ENCODE measurements at regions not wholly inside any gene's neighbourhood (a gene's known extent, or its start where the extent isn't known, plus 50 kb on each side); places are given as distances from the start of the nearest gene placed in this dataset.
"Not testable (repeated sequence)": the region's sequence is repeated elsewhere in the genome, so short reads cannot be mapped to it uniquely, and the experiment has no call there.

- TF ChIP-seq NR3C1 (IDR thresholded peaks at IDR 0.05) (no peak), GATA3 (IDR thresholded peaks at IDR 0.05; ENCODE audit: borderline replicate concordance) (no peak), CHD2 (IDR thresholded peaks at IDR 0.05; ENCODE audit: low read length, partially characterized antibody) (no peak), TFCP2L1 (CRISPR knock-in tag; IDR thresholded peaks at IDR 0.05) (no peak)
- TF ChIP-seq, protein P1, sequence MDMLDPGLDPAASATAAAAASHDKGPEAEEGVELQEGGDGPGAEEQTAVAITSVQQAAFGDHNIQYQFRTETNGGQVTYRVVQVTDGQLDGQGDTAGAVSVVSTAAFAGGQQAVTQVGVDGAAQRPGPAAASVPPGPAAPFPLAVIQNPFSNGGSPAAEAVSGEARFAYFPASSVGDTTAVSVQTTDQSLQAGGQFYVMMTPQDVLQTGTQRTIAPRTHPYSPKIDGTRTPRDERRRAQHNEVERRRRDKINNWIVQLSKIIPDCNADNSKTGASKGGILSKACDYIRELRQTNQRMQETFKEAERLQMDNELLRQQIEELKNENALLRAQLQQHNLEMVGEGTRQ (IDR thresholded peaks at IDR 0.05), result no peak
- CTCF ChIA-PET, result interaction anchor here (0.9 to 2.6 kb wide), 3 partner anchors 36 to 72 kb away, joined by 3 to 9 read pairs (median 5); no protein-coding TSS in a partner anchor
Observed at GRCh38 chr9:92206488-92206887, 87.0 kb downstream of the IARS1 start.

DNA sequence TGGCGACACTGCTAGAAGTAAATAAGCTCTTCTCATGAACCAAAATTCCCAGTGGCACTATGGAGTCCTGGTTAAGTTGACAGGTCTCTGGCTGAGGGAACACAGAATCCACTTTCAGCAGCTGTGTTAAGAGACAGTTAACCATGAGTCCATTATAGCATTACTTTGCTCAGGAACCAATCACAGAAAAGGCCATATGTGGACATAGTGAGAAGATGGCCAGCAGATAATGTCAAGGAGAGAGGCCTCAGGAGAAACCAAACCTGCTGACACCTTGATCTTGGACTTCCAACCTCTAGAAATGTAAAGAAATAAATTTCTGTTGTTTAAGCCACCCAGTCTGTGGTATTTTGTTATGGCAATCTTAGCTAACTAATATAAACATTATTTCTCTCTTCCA is 88.7 kb upstream of the SPTLC1 start:
- H3K4me2 ChIP-seq; FAIRE-seq; DNase-seq (ENCODE audit: low read depth in 1 of 2, low spot score in 1 of 2); H3K9me3 ChIP-seq; H3K4me3 ChIP-seq; H3K4me1 ChIP-seq; H3K27ac ChIP-seq; POLR2A ChIA-PET: not testable (repeated sequence)
- WGBS (ENCODE audit: missing lambda C conversion rate), result 94% methylated on average over 1 of the region's 1 CpG
- CTCF ChIA-PET, result interaction anchor here (1.4 to 1.7 kb wide), 3 partner anchors 32 to 69 kb away, joined by 3 to 12 read pairs (median 3); no protein-coding TSS in a partner anchor
- ATAC-seq, result peak; percentile 39 to 57; a peak in 5 of 6 replicates

More at GRCh38 chr9:92206488-92206887, 87.0 kb downstream of the IARS1 start:
- H3K4me1 ChIP-seq, result no peaks in the 10 kb centered on the region
- no peak overlapping the region for H3K4me2 ChIP-seq
- POLR2A ChIA-PET, result interaction anchor here (0.9 kb wide), 1 partner anchor 59 kb away, joined by 3 read pairs; no protein-coding TSS in a partner anchor
- H3K27ac ChIP-seq, result no peak overlapping the region
- ATAC-seq (peak; percentile 52 to 77), DNase-seq (ENCODE audit: low read depth in 1 of 2, low spot score in 1 of 2) (no peak), FAIRE-seq (no peak)
- H3K4me3 ChIP-seq, result no peak overlapping the region
- WGBS (ENCODE audit: missing lambda C conversion rate), result 96% methylated on average over 1 of the region's 1 CpG
- H3K9me3 ChIP-seq, result no peaks in the 10 kb centered on the region

GRCh38 chr9:92198237-92198636 is 83.0 kb upstream of the SPTLC1 start:
- peaks cover 28% of the 10 kb centered on the region for H3K9me3 ChIP-seq
- DNase-seq (ENCODE audit: low read depth in 1 of 2, low spot score in 1 of 2); H3K4me2 ChIP-seq; H3K4me1 ChIP-seq; ATAC-seq; POLR2A ChIA-PET; H3K27ac ChIP-seq; H3K4me3 ChIP-seq: not testable (repeated sequence)
- peak; percentile 67 for FAIRE-seq
- CTCF ChIA-PET, result interaction anchor here (1.1 kb wide), 1 partner anchor 59 kb away, joined by 3 read pairs; no protein-coding TSS in a partner anchor

- 0% methylated on average over 1 of the region's 1 CpG for WGBS (ENCODE audit: missing lambda C conversion rate)
- FAIRE-seq, result no peak
- no peak overlapping the region for H3K4me3 ChIP-seq
- ChIA-PET POLR2A (no interaction called here), CTCF (interaction anchor here (0.6 to 1.0 kb wide), 2 partner anchors 57 to 152 kb away, joined by 3 to 4 read pairs; no protein-coding TSS in a partner anchor)
- TF ChIP-seq GATA3 (IDR thresholded peaks at IDR 0.05; ENCODE audit: borderline replicate concordance), result no peak
- TF ChIP-seq, protein P2, sequence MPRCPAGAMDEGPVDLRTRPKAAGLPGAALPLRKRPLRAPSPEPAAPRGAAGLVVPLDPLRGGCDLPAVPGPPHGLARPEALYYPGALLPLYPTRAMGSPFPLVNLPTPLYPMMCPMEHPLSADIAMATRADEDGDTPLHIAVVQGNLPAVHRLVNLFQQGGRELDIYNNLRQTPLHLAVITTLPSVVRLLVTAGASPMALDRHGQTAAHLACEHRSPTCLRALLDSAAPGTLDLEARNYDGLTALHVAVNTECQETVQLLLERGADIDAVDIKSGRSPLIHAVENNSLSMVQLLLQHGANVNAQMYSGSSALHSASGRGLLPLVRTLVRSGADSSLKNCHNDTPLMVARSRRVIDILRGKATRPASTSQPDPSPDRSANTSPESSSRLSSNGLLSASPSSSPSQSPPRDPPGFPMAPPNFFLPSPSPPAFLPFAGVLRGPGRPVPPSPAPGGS (IDR thresholded peaks at IDR 0.05), result no peak
- no peak for TF ChIP-seq FOSB (CRISPR knock-in tag; IDR thresholded peaks at IDR 0.05)
- TF ChIP-seq NFE2L2 (conservative IDR thresholded peaks at IDR 0.05; ENCODE audit: low read length), result no peak
- no peak for TF ChIP-seq SREBF2 (IDR thresholded peaks at IDR 0.05)
- no peak for TF ChIP-seq NPAS2 (CRISPR knock-in tag; IDR thresholded peaks at IDR 0.05; ENCODE audit: borderline replicate concordance)
- TF ChIP-seq POLR2A (IDR thresholded peaks at IDR 0.05; ENCODE audit: low read length), result no peak
- TF ChIP-seq TP53 (CRISPR knock-in tag; IDR thresholded peaks at IDR 0.05), result no peak
- TF ChIP-seq RNF2 (IDR thresholded peaks at IDR 0.05; ENCODE audit: borderline replicate concordance, low read depth), result no peak
- TF ChIP-seq EP300 (IDR thresholded peaks at IDR 0.05), result no peak
- TF ChIP-seq RAD21 (conservative IDR thresholded peaks at IDR 0.05 in 1 of 2, IDR thresholded peaks at IDR 0.05 in 1 of 2), result no peak
- no peak for TF ChIP-seq HOXB13 (CRISPR knock-in tag; IDR thresholded peaks at IDR 0.05; ENCODE audit: low read depth)
- TF ChIP-seq, protein P3, sequence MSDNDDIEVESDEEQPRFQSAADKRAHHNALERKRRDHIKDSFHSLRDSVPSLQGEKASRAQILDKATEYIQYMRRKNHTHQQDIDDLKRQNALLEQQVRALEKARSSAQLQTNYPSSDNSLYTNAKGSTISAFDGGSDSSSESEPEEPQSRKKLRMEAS (IDR thresholded peaks at IDR 0.05), result no peak
- no peak overlapping the region for H3K4me2 ChIP-seq
- ATAC-seq, result peak in 1 of 2 experiments; percentile 39; a peak in 2 of 6 replicates
- peaks cover 28% of the 10 kb centered on the region for H3K9me3 ChIP-seq
- no peaks in the 10 kb centered on the region for H3K4me1 ChIP-seq
- DNase-seq (ENCODE audit: low read depth in 1 of 2, low spot score in 1 of 2), result no peak
- H3K27ac ChIP-seq, result no peak overlapping the region
Observed at GRCh38 chr9:92196909-92197308, 81.7 kb upstream of the SPTLC1 start.
